Stomach smooth muscle (tissue), 2 donors: ENCODE measurements at regions not wholly inside any gene's neighbourhood (a gene's known extent, or its start where the extent isn't known, plus 50 kb on each side); places are given as distances from the start of the nearest gene placed in this dataset.
"Not testable (repeated sequence)": the region's sequence is repeated elsewhere in the genome, so short reads cannot be mapped to it uniquely, and the experiment has no call there.

ENCODE experiments used
- H3K27ac ChIP-seq: one replicate; pipeline ENCODE4 v1.7.0; 2013; ENCODE audit warnings: mild to moderate bottlenecking, low read length, inconsistent platforms
- H3K27me3 ChIP-seq, 2 donors: one replicate each; pipeline ENCODE4 v1.7.0; 2013; ENCODE audit warnings: low read length in 2 of 2; ENCODE audit not compliant: insufficient read depth in 2 of 2, control insufficient read depth in 1 of 2
- H3K36me3 ChIP-seq, 2 donors: one replicate each; pipeline ENCODE4 v1.7.0; 2013; ENCODE audit warnings: low read length in 2 of 2; ENCODE audit not compliant: control insufficient read depth in 2 of 2, insufficient read depth in 2 of 2
- H3K4me1 ChIP-seq: one replicate; pipeline ENCODE4 v1.7.0; 2013; ENCODE audit warnings: low read length; ENCODE audit not compliant: control insufficient read depth, insufficient read depth
- H3K4me3 ChIP-seq, 2 donors: one replicate each; pipeline ENCODE4 v1.7.0; 2013; ENCODE audit warnings: low read length in 2 of 2
- H3K9ac ChIP-seq, 2 donors: one replicate each; pipeline ENCODE4 v1.7.0; 2013; ENCODE audit warnings: low read length in 2 of 2, mild to moderate bottlenecking in 1 of 2
- H3K9me3 ChIP-seq, 2 donors: one replicate each; pipeline ENCODE4 v1.7.0; 2013; ENCODE audit warnings: low read length in 2 of 2; ENCODE audit not compliant: control insufficient read depth in 2 of 2
- donor health status: healthy.
- donor health status: Pancreatic carcinoma.

- Histone ChIP-seq H3K36me3 (no peaks in the 10 kb centered on the region), H3K9ac (no peak overlapping the region), H3K27me3 (no peaks in the 10 kb centered on the region), H3K9me3 (no peaks in the 10 kb centered on the region), H3K4me3 (no peak overlapping the region), H3K4me1 (no peaks in the 10 kb centered on the region), H3K27ac (no peak overlapping the region)
These were observed 87.0 kb upstream of the KCNAB1 start for GRCh38 chr3:156033428-156033827.

- Histone ChIP-seq H3K9me3 (no peaks in the 10 kb centered on the region), H3K27me3 (no peaks in the 10 kb centered on the region), H3K36me3 (no peaks in the 10 kb centered on the region), H3K27ac (no peak overlapping the region), H3K4me1 (no peaks in the 10 kb centered on the region), H3K4me3 (no peak overlapping the region), H3K9ac (no peak overlapping the region)
These were observed 85.2 kb upstream of the KCNAB1 start for GRCh38 chr3:156035158-156035557.

- Histone ChIP-seq H3K4me1 (no peaks in the 10 kb centered on the region), H3K27ac (no peak overlapping the region), H3K9ac (no peak overlapping the region), H3K27me3 (no peaks in the 10 kb centered on the region), H3K36me3 (no peaks in the 10 kb centered on the region), H3K9me3 (no peaks in the 10 kb centered on the region), H3K4me3 (no peak overlapping the region)
These were observed 83.9 kb upstream of the KCNAB1 start for GRCh38 chr3:156036258-156037053.

DNA sequence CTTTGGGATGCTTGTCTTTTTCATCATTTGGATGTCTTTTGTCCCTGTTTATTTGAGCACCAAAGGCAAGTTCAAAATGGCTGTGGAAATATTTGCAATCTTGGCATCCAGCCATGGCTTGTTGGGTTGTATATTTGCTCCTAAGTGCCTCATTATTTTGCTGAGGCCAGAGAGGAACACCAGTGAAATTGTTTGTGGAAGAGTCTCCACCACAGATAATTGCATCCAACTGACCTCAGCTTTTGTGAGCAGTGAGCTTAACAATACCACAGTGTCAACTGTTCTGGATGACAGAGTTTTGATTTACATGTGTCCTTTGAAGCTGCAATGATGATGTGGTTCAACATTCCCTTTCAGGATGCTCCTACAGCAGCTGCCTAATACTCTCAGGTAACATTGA lies 83.0 kb upstream of the KCNAB1 start:
- Histone ChIP-seq H3K4me1 (no peaks in the 10 kb centered on the region), H3K4me3 (no peak overlapping the region), H3K9ac (no peak overlapping the region), H3K27ac (no peak overlapping the region), H3K36me3 (no peaks in the 10 kb centered on the region), H3K9me3 (no peaks in the 10 kb centered on the region), H3K27me3 (no peaks in the 10 kb centered on the region)

GRCh38 chr3:156038869-156039268 lies 81.5 kb upstream of the KCNAB1 start:
- Histone ChIP-seq H3K9me3 (no peaks in the 10 kb centered on the region), H3K9ac (no peak overlapping the region), H3K27ac (no peak overlapping the region), H3K4me3 (peak overlapping the region in 1 of 2 donors; percentile 29), H3K36me3 (no peaks in the 10 kb centered on the region), H3K4me1 (no peaks in the 10 kb centered on the region), H3K27me3 (no peaks in the 10 kb centered on the region)

DNA sequence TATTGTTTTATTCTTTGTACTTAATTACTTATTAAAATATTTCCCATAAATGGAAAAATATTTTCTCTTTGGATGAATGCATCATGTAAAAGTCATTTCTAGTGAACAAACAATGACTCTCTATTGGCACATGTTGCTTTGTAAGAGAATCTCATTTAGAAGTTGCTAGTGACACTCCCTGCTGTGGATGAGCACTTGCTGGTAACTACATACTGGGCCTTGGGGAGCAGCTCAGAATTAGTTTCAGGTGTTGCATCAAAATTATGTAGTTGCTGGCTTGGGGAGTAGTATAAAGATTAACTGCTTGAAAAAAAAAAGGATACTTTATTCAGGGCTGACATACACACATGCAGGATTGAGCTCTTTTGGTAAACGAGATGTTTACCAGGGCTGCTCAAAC lies 80.3 kb upstream of the KCNAB1 start:
- Histone ChIP-seq H3K4me1 (no peaks in the 10 kb centered on the region), H3K4me3 (no peak overlapping the region), H3K9me3 (no peaks in the 10 kb centered on the region), H3K9ac (no peak overlapping the region), H3K27ac (no peak overlapping the region), H3K36me3 (no peaks in the 10 kb centered on the region), H3K27me3 (no peaks in the 10 kb centered on the region)

DNA sequence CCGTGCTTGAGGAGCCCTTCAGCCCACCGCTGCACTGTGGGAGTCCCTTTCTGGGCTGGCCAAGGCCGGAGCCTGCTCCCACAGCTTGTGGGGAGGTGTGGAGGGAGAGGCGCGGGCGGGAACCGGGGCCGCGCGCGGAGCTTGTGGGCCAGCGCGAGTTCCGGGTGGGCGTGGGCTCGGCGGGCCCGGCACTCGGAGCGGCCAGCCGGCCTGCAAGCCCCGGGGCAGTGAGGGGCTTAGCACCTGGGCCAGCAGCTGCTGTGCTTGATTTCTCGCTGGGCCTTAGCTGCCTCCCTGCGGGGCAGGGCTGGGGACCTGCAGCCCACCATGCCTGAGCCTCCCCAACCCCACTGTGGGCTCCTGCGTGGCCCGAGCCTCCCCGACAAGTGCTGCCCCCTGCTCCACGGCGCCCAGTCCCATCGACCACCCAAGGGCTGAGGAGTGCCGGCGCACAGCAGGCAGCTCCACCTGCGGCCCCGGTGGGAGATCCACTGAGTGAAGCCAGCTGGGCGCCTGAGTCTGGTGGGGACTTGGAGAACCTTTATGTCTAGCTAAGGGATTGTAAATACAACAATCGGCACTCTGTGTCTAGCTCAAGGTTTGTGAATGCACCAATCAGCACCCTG lies 79.0 kb upstream of the KCNAB1 start:
- not testable (repeated sequence) for H3K9me3 ChIP-seq, H3K36me3 ChIP-seq, H3K4me1 ChIP-seq, H3K4me3 ChIP-seq, H3K27ac ChIP-seq, H3K27me3 ChIP-seq, H3K9ac ChIP-seq

DNA sequence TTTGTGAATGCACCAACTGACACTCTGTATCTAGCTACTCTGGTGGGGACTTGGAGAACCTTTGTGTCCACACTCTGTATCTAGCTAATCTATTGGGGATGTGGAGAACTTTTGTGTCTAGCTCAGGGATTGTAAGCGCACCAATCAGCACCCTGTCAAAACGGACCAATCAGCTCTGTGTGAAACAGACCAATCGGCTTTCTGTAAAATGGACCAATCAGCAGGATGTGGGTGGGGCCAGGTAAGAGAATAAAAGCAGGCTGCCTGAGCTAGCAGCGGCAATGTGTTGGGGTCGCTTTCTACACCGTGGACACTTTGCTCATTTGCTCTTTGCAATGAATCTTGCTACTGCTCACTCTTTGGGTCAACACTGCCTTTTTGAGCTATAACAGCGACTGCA lies 78.5 kb upstream of the KCNAB1 start:
- not testable (repeated sequence) for H3K9me3 ChIP-seq, H3K4me1 ChIP-seq, H3K27ac ChIP-seq, H3K9ac ChIP-seq, H3K4me3 ChIP-seq, H3K27me3 ChIP-seq, H3K36me3 ChIP-seq

- not testable (repeated sequence) for H3K4me1 ChIP-seq, H3K27me3 ChIP-seq, H3K27ac ChIP-seq, H3K36me3 ChIP-seq, H3K9ac ChIP-seq, H3K4me3 ChIP-seq, H3K9me3 ChIP-seq
These were observed 76.3 kb upstream of the KCNAB1 start for GRCh38 chr3:156043832-156044633.

DNA sequence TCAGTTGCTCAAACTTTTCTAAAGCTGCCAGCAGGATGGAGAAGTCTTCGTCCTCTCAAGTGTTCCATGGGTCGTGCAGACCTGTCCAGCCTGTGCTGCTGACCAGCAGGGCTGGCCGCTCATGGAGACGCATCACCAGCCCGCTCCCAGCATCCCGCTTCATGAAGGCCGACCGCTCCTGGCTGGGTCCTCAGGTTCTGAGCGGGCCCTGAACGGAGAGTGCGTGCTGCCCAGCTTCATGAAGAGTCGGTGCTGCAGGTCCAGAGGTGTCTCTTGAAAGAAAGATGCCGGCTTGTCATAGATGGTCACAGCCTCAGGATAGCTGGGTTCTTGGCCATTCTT lies 75.8 kb upstream of the KCNAB1 start:
- Histone ChIP-seq H3K27ac (no peak overlapping the region), H3K36me3 (no peaks in the 10 kb centered on the region), H3K9me3 (no peaks in the 10 kb centered on the region), H3K9ac (no peak overlapping the region), H3K4me1 (no peaks in the 10 kb centered on the region), H3K27me3 (no peaks in the 10 kb centered on the region), H3K4me3 (no peak overlapping the region)

GRCh38 chr3:156048483-156048882 lies 71.9 kb upstream of the KCNAB1 start:
- not testable (repeated sequence) for H3K4me3 ChIP-seq, H3K27ac ChIP-seq, H3K27me3 ChIP-seq, H3K4me1 ChIP-seq, H3K36me3 ChIP-seq, H3K9ac ChIP-seq, H3K9me3 ChIP-seq
